ENCODE measurements at regions not wholly inside any gene's neighbourhood (a gene's known extent, or its start where the extent isn't known, plus 50 kb on each side); places are given as distances from the start of the nearest gene placed in this dataset.

- Mint-ChIP-seq H3K27me3 (ENCODE audit: low read depth) (no peaks in the 10 kb centered on the region), H3K4me3 (no peak overlapping the region), H3K4me1 (peaks cover 16% of the 10 kb centered on the region), H3K9me3 (no peaks in the 10 kb centered on the region), H3K36me3 (ENCODE audit: low read depth) (no peaks in the 10 kb centered on the region), H3K27ac (ENCODE audit: unreplicated experiment) (no peak overlapping the region)
- DNase-seq (ENCODE audit: low read depth, low spot score), result no peak
- no peak for TF ChIP-seq CTCF (conservative IDR thresholded peaks at IDR 0.05)
Measured at GRCh38 chr12:61863811-61864210, 396.4 kb upstream of the USP15 start.

- Mint-ChIP-seq H3K36me3 (ENCODE audit: low read depth) (no peaks in the 10 kb centered on the region), H3K27me3 (ENCODE audit: low read depth) (no peaks in the 10 kb centered on the region), H3K27ac (ENCODE audit: unreplicated experiment) (no peak overlapping the region), H3K9me3 (no peaks in the 10 kb centered on the region), H3K4me1 (peaks cover 8% of the 10 kb centered on the region), H3K4me3 (no peak overlapping the region)
- DNase-seq (ENCODE audit: low read depth, low spot score), result no peak
- no peak for TF ChIP-seq CTCF (conservative IDR thresholded peaks at IDR 0.05)
Measured at GRCh38 chr12:61869796-61870195, 390.4 kb upstream of the USP15 start.

GRCh38 chr12:61870658-61871484, 389.3 kb upstream of the USP15 start:
- no peak for DNase-seq (ENCODE audit: low read depth, low spot score)
- no peaks in the 10 kb centered on the region for H3K27me3 Mint-ChIP-seq (ENCODE audit: low read depth)
- H3K9me3 Mint-ChIP-seq, result no peaks in the 10 kb centered on the region
- TF ChIP-seq CTCF (conservative IDR thresholded peaks at IDR 0.05), result no peak
- no peak overlapping the region for H3K27ac Mint-ChIP-seq (ENCODE audit: unreplicated experiment)
- H3K4me3 Mint-ChIP-seq, result no peak overlapping the region
- no peaks in the 10 kb centered on the region for H3K4me1 Mint-ChIP-seq
- H3K36me3 Mint-ChIP-seq (ENCODE audit: low read depth), result no peaks in the 10 kb centered on the region

- H3K36me3 Mint-ChIP-seq (ENCODE audit: low read depth), result no peaks in the 10 kb centered on the region
- no peaks in the 10 kb centered on the region for H3K9me3 Mint-ChIP-seq
- H3K27ac Mint-ChIP-seq (ENCODE audit: unreplicated experiment), result no peak overlapping the region
- TF ChIP-seq CTCF (conservative IDR thresholded peaks at IDR 0.05), result no peak
- H3K4me1 Mint-ChIP-seq, result no peaks in the 10 kb centered on the region
- DNase-seq (ENCODE audit: low read depth, low spot score), result no peak
- no peaks in the 10 kb centered on the region for H3K27me3 Mint-ChIP-seq (ENCODE audit: low read depth)
- no peak overlapping the region for H3K4me3 Mint-ChIP-seq
Measured at GRCh38 chr12:61871485-61871810, 388.8 kb upstream of the USP15 start.

GRCh38 chr12:61879229-61879628, 381.0 kb upstream of the USP15 start:
- H3K27me3 Mint-ChIP-seq (ENCODE audit: low read depth), result no peaks in the 10 kb centered on the region
- H3K4me3 Mint-ChIP-seq, result no peak overlapping the region
- H3K36me3 Mint-ChIP-seq (ENCODE audit: low read depth), result no peaks in the 10 kb centered on the region
- H3K4me1 Mint-ChIP-seq, result no peaks in the 10 kb centered on the region
- no peaks in the 10 kb centered on the region for H3K9me3 Mint-ChIP-seq
- DNase-seq (ENCODE audit: low read depth, low spot score), result no peak
- H3K27ac Mint-ChIP-seq (ENCODE audit: unreplicated experiment), result no peak overlapping the region
- TF ChIP-seq CTCF (conservative IDR thresholded peaks at IDR 0.05), result no peak
